Endothelial cell (in vitro differentiated cells): ENCODE measurements at regions not wholly inside any gene's neighbourhood (a gene's known extent, or its start where the extent isn't known, plus 50 kb on each side); places are given as distances from the start of the nearest gene placed in this dataset.

Experiments
- DNase-seq: peaks from one replicate; pipeline ENCODE4 v3.0.0; 2021; ENCODE audit warnings: low spot score
- H3K27ac Mint-ChIP-seq: one replicate; pipeline ENCODE4 v1.8.0; 2021; ENCODE audit warnings: mixed read lengths, inconsistent platforms; ENCODE audit not compliant: unreplicated experiment
- H3K27me3 Mint-ChIP-seq: one replicate; pipeline ENCODE4 v1.8.0; 2021; ENCODE audit warnings: mild to moderate bottlenecking, moderate library complexity, mixed read lengths, inconsistent platforms; ENCODE audit not compliant: unreplicated experiment
- H3K36me3 Mint-ChIP-seq: one replicate; pipeline ENCODE4 v1.8.0; 2021; ENCODE audit warnings: mild to moderate bottlenecking, low read depth, mixed read lengths, inconsistent platforms; ENCODE audit not compliant: unreplicated experiment
- H3K4me1 Mint-ChIP-seq: one replicate; pipeline ENCODE4 v1.8.0; 2021; ENCODE audit warnings: mild to moderate bottlenecking, mixed read lengths, inconsistent platforms; ENCODE audit not compliant: unreplicated experiment
- H3K4me3 Mint-ChIP-seq: one replicate; pipeline ENCODE4 v1.8.0; 2021; ENCODE audit warnings: mild to moderate bottlenecking, mixed read lengths, inconsistent platforms; ENCODE audit not compliant: unreplicated experiment
- H3K9me3 Mint-ChIP-seq: one replicate; pipeline ENCODE4 v1.8.0; 2021; ENCODE audit warnings: mixed read lengths, inconsistent platforms; ENCODE audit not compliant: unreplicated experiment
- TF ChIP-seq, protein P1 (sequence below): fragments of 200-600 bp; sonication (generic); IDR thresholded peaks from one replicate; pipeline ENCODE4 v1.5.0; 2021; ENCODE audit warnings: antibody characterized with exemption; ENCODE audit not compliant: unreplicated experiment

DNA sequence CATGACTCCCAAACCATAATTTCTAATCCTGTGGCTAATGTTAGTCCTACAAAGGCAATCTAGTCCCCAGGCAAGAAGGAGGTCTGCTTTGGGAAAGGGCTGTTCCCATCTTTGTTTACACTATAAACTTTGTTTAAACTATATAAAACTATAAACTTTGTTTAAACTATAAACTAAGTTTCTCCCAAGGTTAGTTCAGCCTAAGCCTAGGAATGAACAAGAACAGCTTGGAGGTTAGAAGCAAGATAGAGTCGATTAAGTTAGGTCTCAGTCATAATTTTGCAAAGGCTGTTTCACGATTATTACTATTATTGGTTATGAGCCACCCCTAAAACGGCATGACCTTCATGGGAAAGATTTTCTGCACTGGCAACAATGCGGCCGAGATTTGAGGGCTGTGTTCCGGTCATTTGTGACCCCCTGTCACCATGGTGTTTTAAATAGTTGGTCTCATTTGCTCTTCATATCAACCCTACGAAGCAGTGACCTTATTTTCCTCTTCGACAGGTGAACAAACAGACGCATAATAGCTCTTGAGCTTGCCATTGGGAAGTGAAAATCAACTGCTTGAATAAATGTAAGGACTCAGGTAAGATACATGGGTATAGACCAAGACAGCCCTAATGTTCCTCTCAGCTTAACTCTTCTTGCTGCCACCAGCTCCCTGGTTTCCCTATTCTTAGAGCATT lies 322.6 kb upstream of the TMEM132C start:
- H3K9me3 Mint-ChIP-seq, result peaks cover 47% of the 10 kb centered on the region
- TF ChIP-seq, protein P1, sequence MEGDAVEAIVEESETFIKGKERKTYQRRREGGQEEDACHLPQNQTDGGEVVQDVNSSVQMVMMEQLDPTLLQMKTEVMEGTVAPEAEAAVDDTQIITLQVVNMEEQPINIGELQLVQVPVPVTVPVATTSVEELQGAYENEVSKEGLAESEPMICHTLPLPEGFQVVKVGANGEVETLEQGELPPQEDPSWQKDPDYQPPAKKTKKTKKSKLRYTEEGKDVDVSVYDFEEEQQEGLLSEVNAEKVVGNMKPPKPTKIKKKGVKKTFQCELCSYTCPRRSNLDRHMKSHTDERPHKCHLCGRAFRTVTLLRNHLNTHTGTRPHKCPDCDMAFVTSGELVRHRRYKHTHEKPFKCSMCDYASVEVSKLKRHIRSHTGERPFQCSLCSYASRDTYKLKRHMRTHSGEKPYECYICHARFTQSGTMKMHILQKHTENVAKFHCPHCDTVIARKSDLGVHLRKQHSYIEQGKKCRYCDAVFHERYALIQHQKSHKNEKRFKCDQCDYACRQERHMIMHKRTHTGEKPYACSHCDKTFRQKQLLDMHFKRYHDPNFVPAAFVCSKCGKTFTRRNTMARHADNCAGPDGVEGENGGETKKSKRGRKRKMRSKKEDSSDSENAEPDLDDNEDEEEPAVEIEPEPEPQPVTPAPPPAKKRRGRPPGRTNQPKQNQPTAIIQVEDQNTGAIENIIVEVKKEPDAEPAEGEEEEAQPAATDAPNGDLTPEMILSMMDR, result no peak
- no peaks in the 10 kb centered on the region for H3K27me3 Mint-ChIP-seq
- no peak overlapping the region for H3K4me3 Mint-ChIP-seq
- no peak for DNase-seq
- H3K4me1 Mint-ChIP-seq, result no peaks in the 10 kb centered on the region
- H3K27ac Mint-ChIP-seq, result no peak overlapping the region
- H3K36me3 Mint-ChIP-seq, result peaks cover 14% of the 10 kb centered on the region

DNA sequence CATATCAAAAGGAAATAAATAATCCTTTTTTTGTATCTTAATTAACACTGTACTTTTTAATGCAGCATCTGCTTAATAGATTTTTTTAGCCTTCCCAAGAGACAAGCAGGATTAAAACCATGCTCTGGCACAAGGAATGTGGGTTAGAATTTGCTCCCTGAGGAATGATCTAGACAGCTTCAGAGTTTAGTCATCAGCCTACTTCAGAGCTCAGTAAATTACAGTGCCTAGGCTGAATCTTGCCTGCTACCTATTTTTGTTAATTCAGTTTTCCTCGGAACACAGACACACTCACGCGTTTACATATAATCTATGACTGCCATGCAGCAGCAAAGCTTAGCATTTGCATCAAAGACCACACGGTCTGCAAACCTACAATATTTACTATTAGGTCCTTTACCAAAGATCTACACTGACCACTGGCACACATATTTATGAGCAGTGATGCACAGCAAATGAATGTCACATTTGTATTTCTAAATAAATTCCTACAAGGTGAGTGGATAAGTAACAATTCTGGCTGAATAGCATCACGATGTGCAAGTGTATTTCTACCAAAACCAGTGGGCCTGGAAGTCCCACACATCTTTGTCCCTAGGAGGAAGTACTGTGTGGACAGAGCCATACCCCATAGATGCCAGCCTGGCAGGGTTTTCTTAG lies 309.8 kb upstream of the TMEM132C start:
- TF ChIP-seq, protein P1, result no peak
- Mint-ChIP-seq H3K27me3 (no peaks in the 10 kb centered on the region), H3K27ac (no peak overlapping the region), H3K4me3 (no peak overlapping the region), H3K36me3 (no peaks in the 10 kb centered on the region), H3K4me1 (no peaks in the 10 kb centered on the region), H3K9me3 (peaks cover 40% of the 10 kb centered on the region)
- DNase-seq, result no peak

DNA sequence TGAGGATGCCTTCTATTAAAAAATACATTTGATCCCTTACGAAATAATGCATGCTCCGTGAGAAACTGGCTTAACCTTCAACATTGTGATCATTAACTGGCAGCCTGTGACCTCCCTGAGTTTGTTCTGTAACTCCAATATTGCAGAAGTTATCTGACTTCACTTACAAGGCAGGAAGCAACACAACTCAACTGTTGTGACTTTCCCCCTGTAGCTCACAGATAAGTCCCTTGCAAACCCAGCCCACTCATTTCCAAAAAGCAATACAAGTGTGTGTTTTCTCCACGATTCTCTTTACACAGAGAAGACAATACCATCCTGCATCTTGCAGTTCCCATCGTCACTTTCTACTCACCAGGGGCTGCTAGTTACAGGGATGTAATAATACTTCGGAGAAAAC lies 304.7 kb upstream of the TMEM132C start:
- DNase-seq, result no peak
- Mint-ChIP-seq H3K27me3 (no peaks in the 10 kb centered on the region), H3K9me3 (peaks cover 41% of the 10 kb centered on the region), H3K27ac (no peak overlapping the region), H3K36me3 (peaks cover 8% of the 10 kb centered on the region), H3K4me1 (no peaks in the 10 kb centered on the region), H3K4me3 (no peak overlapping the region)
- TF ChIP-seq, protein P1, result no peak

DNA sequence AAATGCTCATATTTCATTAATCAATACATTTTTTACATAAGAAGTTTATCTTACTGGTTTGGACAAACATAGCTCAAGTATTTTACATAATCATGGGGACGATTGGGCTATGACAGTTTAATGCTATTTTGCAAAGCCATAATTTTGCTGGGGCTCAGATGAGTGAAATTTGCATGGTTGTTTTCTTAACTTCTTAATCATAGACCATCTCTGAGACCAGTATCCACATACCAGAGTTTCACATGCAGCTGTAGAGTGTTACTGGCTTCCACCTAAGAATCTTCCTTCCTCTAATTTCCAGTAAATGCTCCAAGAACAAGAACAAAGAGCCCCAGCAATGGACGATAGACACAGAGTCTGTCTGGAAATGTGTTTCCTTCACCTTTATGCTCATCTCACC lies 303.0 kb upstream of the TMEM132C start:
- Mint-ChIP-seq H3K4me1 (no peaks in the 10 kb centered on the region), H3K36me3 (peaks cover 11% of the 10 kb centered on the region), H3K9me3 (peaks cover 43% of the 10 kb centered on the region), H3K27ac (no peak overlapping the region), H3K27me3 (peaks cover 4% of the 10 kb centered on the region), H3K4me3 (no peak overlapping the region)
- TF ChIP-seq, protein P1, result no peak
- no peak for DNase-seq

DNA sequence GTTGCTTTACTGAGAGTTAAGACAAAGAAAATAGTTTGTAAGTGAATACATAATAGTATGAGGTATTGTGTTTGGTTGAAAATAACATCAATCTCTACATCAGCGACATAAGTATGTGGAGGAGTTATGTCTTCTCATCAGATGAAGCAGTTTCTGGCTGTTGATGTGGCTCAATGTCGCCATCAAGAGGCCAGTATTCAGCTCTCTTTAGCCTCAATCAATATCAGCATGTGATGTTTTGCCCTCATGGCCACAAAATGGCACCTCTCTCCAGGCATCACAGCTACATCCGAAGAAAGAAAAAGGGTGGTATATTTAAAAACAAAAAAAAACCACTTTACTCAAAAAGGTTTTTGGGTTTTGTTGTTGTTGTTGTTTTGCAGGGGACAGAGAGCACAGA lies 302.3 kb upstream of the TMEM132C start:
- H3K4me1 Mint-ChIP-seq, result no peaks in the 10 kb centered on the region
- no peak overlapping the region for H3K4me3 Mint-ChIP-seq
- TF ChIP-seq, protein P1, result no peak
- H3K27me3 Mint-ChIP-seq, result peaks cover 5% of the 10 kb centered on the region
- peaks cover 11% of the 10 kb centered on the region for H3K36me3 Mint-ChIP-seq
- H3K27ac Mint-ChIP-seq, result no peak overlapping the region
- H3K9me3 Mint-ChIP-seq, result peaks cover 45% of the 10 kb centered on the region
- no peak for DNase-seq
